GM18858 (cell line): ENCODE measurements at regions not wholly inside any gene's neighbourhood (a gene's known extent, or its start where the extent isn't known, plus 50 kb on each side); places are given as distances from the start of the nearest gene placed in this dataset.

ENCODE experiments used
- ATAC-seq: cut with Tn5 transposase; IDR thresholded peaks from one replicate; pipeline ENCODE4 v1.9.1; 2021; ENCODE audit not compliant: unreplicated experiment

DNA sequence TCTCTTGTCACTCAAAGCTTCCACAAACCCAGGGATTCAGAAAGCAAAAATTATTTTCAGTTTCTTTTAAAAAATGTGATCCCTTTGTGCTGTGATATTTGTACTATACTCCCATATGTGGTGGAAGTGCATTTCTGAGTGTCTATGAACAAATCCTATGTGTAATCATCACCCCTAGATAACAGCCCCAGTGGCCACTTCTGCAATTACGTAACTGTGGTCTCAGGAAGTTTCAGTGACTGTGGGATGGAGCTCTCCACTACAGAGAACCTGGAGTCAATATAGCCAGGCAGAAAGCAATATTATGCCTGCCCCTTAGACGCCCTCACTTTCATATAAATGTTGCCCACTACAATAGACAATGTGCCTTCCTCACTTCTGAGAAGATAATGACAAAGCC, 1101.7 kb upstream of the GHITM start:
- ATAC-seq = no peak

DNA sequence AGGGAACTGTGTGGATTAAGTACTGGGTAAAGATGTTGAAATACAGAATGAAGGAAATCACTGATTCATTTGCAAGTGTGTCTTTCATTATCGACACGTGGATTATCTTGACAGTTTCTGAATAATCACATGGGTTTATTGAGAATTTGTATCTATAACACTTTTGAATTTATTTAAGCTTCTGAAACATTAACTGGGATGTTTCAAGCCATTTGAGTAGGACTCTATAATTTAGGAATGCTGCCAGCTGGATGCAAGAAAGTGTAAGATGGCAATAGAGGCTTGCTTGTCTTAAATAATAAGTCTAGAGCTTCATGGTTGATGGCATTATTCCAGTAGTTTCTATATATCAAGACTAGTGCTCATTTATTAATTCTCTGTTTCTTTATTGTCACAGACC, 1100.7 kb upstream of the GHITM start:
- no peak for ATAC-seq

DNA sequence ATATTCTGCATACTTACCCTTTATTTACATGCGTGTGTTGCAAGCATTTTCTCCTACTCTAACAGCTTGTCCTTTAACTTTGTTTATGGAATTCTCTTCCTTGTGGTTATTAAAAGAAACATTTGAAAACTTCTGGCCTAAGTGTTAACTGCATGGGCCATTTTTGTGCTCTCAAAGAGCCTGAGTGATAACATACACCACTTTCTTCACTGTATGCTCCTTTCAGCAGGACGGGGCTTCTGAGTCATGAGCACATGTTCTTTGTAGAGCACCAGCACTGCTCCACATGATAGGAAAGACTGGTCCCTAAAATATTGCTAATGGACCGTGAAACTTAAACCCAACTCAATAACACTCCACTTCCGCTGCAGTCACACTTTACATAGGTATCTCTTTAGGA, 1093.6 kb upstream of the GHITM start:
- ATAC-seq = no peak

DNA sequence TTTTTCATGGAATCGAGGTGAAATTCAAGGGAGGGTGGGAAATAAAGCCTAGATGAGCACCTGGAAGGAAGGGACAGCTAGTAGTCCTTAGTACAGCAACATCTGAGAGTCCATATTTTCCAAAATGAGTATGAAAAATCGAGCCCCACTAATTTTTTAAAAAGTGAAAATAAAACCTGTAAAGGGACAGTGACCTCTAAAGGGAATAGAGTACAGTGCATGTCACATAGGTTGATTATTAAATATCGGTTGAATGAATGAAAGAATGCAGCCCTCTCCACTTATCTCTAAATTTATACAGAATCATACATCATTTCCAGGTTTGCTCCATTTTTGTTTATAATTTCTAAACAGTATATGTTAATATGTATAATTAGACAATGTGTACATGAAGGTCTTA, 1088.5 kb upstream of the GHITM start:
- ATAC-seq = no peak

DNA sequence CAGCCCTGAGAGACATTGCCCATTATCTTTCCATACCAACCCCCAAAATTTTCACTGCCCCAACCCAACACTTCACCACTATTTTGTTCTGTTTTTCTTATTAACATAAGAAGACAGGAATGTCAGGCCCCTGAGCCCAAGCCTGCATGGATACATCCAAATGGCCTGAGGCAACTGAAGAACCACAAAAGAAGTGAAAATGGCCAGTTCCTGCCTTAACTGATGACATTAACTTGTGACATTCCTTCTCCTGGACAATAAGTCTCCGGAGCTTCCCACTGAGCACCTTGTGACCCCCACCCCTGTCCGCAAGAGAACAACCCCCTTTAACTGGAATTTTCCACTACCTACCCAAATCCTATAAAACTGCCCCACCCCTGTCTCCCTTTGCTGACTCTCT, 1076.4 kb upstream of the GHITM start:
- no peak for ATAC-seq

DNA sequence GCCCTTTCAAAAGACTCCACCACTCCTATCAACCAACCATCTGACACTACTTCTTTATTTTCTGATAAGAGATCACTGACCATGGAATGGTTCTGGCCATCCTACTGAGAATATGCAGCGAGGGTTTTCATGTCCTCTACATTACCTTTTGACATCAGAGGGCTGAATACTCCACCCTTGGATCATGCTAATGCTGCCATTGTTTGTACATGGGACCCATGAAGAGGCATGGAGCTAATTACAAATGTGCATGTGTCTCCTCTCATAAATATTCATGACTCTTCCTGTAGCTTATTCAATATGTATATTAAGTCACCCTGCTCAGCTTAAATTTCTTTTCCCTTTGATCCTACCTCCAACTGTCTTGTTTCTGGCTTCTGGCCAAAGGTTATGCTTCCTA, 1065.8 kb upstream of the GHITM start:
- no peak for ATAC-seq

DNA sequence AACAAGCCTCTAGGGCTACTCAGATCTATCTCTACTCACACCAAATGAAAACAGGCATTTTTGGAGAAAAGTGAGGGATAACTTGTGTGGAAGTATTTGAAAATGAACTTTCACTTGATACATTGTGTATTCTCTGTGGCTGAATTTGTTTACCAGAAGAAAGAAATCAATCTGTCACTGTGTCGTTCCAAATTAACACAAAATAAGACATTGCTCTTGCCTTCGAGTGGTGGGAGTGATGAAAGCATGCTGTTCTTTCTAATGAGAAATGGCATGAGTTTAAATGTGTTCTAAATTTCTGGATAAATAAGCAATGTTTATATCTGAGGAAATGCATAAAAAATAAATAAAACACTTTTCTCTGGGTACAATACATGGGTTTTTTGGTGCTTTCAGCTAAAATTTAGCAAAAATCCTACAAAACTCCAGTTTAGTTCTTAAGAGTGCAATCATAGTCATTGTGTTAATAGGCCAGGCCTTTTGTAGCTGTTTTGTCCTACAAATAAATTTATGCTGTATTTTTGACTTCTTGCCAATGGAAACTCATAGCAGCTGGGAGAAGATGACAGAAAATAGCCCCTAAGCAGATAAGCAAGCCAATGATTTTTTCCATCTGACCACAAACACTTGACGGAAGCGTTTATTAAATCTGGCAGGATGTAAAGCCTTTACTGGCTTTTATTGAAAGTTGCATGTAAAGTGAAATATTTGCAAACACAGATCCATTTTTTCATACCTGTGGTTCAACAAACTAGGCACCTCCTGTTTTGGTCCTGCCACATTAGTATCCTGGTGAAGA, 1064.1 kb upstream of the GHITM start:
- no peak for ATAC-seq

DNA sequence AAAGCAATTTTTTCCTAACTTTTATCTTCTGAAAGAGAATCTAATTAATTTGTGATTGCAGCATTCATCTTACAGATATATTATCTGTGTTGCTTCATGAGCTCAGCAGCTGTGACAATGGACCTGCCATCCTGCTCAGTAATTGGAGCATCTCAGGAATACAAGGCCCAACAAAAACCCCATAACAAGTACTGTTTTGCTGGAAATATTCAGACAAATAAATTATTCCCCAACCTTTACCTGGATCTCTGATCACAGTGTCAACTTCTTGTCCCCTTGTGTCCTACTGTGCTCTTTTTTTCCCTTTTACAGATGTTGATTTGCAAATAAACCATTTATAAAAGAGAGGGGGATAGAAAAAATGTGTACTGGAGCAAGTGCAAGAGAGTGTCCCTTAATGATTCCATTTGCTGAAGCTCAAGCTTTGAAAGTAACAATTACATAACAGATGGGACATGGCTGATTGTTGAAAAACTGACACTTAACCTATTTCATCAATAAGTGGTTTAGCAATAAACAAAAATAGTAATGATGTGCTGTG, 1063.4 kb upstream of the GHITM start:
- no peak for ATAC-seq

DNA sequence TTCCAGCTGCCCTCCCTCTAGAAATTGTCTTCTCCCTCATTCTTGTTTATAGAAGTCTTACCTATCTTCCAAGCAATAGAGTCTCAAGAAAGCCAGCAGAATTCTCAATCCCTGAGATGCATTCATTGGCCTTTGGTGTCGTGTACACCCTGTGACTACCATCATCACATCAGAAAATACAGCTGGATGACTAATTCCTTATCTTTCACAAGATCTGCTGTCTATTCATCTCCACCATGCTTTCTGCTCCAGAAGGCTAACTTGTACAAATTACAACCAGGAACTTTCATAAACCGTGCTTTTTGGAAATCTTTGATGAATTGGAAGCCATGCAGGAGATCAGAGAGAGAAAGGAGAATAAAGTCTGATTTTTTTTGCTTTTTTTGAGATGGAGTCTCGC, 1062.9 kb upstream of the GHITM start:
- no peak for ATAC-seq

DNA sequence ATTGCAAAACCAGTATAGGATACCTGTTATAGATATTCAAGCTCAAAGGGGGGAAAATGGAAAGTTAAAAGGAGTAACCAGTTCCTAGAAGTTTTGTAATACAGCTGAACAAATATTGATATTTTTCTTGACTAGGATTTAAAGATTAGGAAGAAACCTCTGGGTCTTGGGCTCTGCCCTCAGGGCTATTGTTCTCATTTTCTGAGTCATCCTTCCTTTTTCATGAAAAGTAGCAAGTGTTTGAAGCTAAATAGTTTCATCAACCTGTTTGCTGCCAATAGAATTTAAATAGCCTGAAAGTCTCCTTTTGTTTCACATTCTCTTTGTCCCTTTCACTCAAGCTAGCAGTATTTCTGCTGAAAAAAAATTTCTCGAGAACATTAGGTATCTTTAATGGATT, 1061.1 kb upstream of the GHITM start:
- ATAC-seq = no peak

DNA sequence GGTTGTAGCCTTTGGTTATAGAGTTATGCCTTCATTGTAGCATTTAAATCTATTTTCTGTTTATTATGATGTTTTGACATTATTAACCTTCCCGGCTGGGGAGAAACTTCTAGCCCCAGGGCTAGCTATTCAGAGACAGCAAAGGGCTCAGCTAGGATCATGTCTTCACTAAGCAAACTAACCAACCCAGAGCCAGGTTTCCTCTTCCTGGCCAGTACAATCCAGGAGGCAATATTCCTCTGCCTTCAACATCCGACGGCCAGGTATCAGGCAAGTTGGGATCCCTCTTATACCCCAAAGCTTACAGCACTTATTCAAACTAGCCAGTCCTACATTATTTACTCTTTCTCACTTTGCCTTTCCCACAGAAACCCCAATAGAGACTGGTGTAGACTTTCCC, 1060.7 kb upstream of the GHITM start:
- ATAC-seq = no peak

DNA sequence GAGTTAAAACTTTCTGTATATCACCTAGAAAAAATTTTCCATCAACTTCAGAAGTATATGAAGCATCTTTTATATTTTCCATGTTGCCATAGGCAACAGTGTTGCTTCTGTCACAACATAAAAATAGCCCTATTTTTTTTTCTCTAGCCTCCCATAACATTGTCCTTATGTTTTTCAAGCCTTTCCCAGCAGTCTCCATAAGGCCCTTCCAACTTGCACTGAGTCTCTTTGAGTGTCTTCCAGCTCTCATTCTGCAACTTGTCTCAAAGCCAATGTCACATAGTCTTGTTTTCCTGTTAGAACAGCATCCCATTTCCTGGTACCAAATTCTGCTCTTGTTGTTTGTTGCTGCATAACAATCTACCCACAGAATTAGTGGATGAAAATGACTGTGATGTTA, 1055.5 kb upstream of the GHITM start:
- no peak for ATAC-seq

DNA sequence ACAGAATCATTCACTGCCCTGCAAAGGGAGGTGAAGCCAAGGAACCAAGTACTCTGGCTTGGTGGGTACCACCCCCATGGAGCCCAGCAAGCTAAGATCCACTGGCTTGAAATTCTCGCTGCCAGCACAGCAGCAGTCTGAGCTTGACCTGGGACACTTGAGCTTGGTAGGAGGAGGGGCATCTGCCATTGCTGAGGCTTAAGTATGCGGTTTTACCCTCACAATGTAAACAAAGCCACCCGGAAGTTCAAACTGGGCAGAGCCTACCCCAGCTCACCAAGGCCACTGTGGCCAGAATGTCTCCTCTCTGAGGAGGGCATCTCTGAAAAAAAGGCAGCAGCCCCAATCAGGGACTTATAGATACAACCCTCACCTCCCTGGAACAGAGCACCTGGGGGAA, 1050.0 kb upstream of the GHITM start:
- no peak for ATAC-seq

DNA sequence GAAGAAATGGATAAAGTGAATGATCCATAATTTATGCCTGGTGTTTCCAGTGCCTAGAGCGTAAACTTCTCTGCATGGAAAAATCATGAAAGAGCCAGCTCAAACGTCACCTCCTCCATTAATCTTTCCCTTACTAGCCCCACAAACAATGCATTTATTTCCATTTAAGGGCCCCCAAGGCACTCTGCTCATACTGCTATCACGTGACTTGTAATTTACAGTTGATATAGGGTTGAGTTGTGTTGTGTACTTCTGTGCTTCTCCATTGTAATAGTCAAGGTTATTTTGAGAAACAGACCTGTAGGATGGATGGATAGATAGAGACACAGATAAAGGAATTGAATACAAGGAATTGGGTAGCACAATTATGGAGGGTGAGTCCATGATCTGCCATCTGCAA, 1034.7 kb upstream of the GHITM start:
- no peak for ATAC-seq

DNA sequence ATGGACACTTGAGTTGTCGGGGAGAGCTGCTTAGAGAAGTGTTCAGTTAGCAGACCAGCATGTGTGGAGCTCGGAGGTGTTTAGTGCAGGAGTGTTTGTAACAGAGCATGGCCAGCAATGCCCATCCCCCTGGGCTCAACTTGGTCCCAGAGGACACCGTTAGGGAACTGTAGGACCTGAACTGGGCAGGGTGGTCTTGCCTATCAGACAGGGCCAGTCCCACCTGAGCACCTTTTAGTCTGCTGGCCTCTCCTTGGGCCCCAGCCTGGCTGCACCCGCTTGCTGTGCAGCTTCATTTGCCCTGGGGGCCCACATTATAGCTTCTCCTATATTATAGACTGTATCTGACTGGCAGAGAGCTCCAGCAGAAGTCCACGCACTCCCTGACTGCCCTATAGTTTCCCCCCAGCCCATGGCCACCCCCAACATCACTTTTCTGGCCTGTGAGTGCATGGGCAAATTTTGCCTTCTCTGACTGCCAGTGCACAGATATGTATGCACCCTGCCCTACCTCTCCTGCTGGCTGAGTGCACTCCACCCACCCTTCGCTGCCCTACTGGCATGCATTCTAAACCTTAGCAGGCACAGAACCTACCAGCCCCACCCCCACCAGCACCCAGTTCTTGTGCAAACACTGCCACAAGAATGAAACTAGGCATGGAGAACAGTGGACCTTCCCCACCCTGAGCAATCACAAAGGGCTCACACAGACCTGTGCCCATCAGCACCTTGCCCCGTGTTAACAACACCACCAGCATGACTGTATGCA, 1030.6 kb upstream of the GHITM start:
- no peak for ATAC-seq

DNA sequence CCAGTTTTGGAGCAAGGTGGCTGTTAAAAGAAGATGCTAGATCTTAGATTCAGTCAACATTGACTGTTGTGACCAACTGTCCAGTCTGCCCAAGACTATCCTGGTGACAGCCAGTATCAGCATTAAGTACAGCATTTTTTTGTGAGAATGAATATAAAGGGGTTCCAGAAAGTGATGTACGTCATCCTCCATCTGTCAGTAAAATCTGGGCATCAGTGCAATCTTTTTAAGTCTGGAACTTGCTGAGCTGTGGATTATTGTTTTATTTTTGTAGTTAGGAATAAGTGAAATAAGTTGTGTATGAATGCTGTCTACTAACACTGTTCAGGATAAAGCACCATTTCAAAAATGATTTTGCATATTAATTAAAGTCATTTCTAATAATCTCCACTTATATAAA, 1020.0 kb upstream of the GHITM start:
- ATAC-seq = no peak

DNA sequence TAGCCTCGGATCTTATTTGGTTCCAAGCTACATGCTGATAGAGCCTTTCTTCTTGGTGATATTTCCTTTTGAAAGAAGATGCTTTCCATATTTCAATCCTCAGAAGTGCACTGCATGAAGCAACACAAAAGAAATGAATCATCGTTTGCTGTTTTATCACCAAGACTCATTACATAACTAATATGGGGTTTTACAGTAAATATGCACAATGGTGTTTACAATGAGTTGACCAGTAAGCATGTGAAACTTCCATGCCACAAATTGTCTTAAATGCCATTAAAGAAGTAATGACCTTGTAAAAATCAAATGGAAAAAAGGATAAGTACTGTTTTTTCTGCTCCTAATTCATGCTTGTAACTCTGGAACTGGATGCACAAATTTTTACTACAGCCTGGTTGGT, 1017.0 kb upstream of the GHITM start:
- ATAC-seq = no peak

DNA sequence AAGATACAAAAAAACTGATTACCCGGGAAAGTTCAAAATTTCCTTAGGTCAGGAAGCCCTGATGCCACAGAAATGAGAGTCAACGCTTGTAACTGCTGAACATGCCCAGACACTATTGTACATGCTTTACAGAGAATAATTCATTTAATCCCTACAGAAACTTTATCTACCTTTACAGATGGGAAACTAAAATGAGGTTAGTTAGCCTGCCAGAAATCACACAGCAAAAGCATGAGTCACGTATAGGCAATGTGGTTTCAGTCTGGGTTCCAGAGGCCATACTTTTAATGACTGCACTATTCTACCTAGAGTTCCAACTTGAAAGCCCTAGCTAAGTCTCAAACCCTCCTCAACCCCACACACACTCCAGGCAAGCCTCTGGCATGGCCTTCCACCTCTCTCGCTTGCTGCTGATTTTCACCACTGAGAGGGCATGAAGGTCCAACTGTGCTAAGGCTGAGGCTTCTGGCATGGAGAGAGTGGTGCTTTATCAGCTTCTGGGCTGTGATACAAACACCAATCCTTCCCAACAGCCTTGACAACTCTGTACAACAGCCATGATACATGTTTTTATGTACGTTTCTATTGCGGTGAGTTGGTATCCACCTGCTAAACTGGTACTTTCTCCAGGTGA, 1011.2 kb upstream of the GHITM start:
- ATAC-seq = no peak

DNA sequence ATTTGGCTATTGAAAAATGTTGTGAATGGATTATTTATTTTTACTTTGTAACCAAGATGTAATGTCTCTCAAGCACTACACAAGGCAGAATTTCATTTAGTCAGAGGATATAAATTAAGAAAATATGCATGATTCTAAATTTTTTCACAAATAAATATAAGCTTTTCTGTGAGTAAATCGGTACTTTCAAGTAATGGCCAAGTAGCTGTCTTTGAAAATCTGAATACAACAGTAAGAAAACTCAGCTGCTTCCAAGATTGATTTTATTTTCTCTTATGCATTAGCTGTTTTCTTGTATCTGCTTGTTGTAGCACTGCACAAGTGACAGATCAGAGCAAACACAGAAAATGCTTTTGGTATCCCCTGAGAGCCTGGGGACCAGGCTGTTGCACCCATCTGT, 998.5 kb upstream of the GHITM start:
- no peak for ATAC-seq

DNA sequence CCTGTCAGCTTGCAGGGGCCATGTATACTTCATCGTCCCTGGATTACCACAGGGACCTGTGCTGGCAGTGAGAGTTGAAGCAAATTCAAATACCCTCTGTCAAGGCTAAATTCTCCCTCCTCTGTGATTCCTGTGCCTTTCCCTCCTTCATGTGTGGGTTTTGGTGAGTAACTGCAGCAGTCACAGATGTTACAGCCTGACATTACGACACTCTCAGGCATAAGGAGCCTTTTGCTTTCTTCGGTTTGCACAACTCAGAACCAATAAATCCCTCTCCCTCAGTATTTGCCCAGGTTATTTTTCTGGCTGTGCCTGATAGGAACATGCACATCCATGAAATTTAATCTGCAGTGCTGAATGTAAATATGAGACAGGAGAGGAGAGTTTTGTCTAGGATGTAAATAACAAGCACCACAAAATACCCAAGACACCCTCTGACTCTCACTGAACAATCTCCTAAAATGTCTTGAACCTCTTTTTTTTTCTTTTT, 997.2 kb upstream of the GHITM start:
- no peak for ATAC-seq

DNA sequence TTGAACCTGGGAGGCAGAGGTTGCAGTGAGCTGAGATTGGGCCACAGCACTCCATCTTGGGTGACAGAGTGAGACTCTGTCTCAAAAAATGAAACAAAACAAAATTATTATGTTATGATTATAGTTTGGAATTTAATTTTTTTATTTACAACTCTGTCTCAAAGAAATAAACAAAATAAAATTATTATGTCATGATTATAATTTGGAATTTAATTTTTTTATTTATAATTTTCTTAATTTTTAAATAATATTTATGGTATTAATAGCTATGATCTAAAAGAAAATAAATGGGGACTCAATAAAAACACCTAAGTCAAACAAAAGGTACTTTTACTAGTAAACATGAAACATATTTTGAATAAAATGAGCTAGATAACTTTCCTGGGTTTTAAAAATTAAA, 994.8 kb upstream of the GHITM start:
- no peak for ATAC-seq

DNA sequence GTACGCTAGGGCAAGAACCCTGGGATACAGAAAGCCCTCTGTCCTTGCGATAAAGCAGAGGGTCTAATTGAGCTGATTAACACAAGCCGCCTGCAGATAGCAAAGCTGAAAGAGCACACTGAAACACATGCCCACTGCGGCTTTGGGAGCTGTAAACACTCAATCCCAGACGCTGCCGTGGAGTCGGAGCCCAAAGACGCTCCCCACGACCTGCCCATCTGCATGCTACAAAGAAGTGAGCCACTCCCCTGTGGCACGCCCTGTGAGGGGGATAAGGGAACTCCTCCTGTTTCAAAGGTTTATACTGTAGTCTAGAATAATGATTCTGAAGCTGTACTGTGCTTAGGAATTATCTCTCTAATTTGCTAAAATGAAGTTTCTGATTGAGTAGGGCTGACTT, 985.6 kb upstream of the GHITM start:
- no peak for ATAC-seq
